Loucy (cell line): ENCODE measurements at regions not wholly inside any gene's neighbourhood (a gene's known extent, or its start where the extent isn't known, plus 50 kb on each side); places are given as distances from the start of the nearest gene placed in this dataset.

Experiments
- H2AFZ ChIP-seq: fragments of 200-600 bp; sonication (generic); 2 replicates; pipeline ENCODE4 v1.6.0; 2016; ENCODE audit warnings: antibody characterized with exemption, mild to moderate bottlenecking, low read length, moderate library complexity
- H3F3A ChIP-seq: fragments of 200-600 bp; 2 replicates; pipeline ENCODE4 v1.6.0; 2016; ENCODE audit warnings: antibody characterized with exemption, low read depth, mild to moderate bottlenecking
- H3K27me3 ChIP-seq: fragments of 200-600 bp; sonication (generic); 2 replicates; pipeline ENCODE4 v1.6.1; 2014; ENCODE audit warnings: low read length, mild to moderate bottlenecking; ENCODE audit not compliant: insufficient read depth, poor library complexity, severe bottlenecking
- H3K36me3 ChIP-seq: fragments of 200-600 bp; sonication (generic); 2 replicates; pipeline ENCODE4 v1.6.1; 2016; ENCODE audit warnings: low read length; ENCODE audit not compliant: insufficient read depth
- H3K4me1 ChIP-seq: fragments of 200-600 bp; sonication (generic); 2 replicates; pipeline ENCODE4 v1.5.1; 2014; ENCODE audit warnings: low read length, mild to moderate bottlenecking; ENCODE audit not compliant: insufficient read depth, poor library complexity, severe bottlenecking
- H3K4me2 ChIP-seq: fragments of 200-600 bp; sonication (generic); 2 replicates; pipeline ENCODE4 v1.6.0; 2014; ENCODE audit warnings: antibody characterized with exemption, low read length, low read depth, mild to moderate bottlenecking; ENCODE audit not compliant: poor library complexity, severe bottlenecking
- H3K4me3 ChIP-seq: fragments of 200-600 bp; sonication (generic); 2 replicates; pipeline ENCODE4 v1.5.1; 2014; ENCODE audit warnings: low read length, mild to moderate bottlenecking, mixed read lengths; ENCODE audit not compliant: poor library complexity, severe bottlenecking
- H3K79me2 ChIP-seq: fragments of 200-600 bp; sonication (generic); 2 replicates; pipeline ENCODE4 v1.6.1; 2014; ENCODE audit warnings: low read length; ENCODE audit not compliant: insufficient read depth
- H3K9ac ChIP-seq: fragments of 200-600 bp; sonication (generic); 2 replicates; pipeline ENCODE4 v1.6.0; 2014; ENCODE audit warnings: mild to moderate bottlenecking, low read depth, low read length, moderate library complexity; ENCODE audit not compliant: poor library complexity, severe bottlenecking
- H3K9me2 ChIP-seq: fragments of 200-600 bp; sonication (generic); replicated peaks from 2 replicates; pipeline ENCODE4 v1.6.1; 2016; ENCODE audit warnings: low read depth, low read length, mixed read lengths
- H3K9me3 ChIP-seq: fragments of 200-600 bp; sonication (generic); 2 replicates; pipeline ENCODE4 v1.6.1; 2014; ENCODE audit warnings: mild to moderate bottlenecking, antibody characterized with exemption, low read length, low read depth; ENCODE audit not compliant: insufficient read depth
- H4K20me1 ChIP-seq: fragments of 200-600 bp; sonication (generic); 2 replicates; pipeline ENCODE4 v1.6.0; 2014; ENCODE audit warnings: antibody characterized with exemption, low read length, mild to moderate bottlenecking; ENCODE audit not compliant: insufficient read depth, poor library complexity, severe bottlenecking
- CTCF ChIP-seq: fragments of 200-600 bp; sonication (generic); conservative IDR thresholded peaks from 2 replicates; pipeline ENCODE4 v1.5.1; 2014; ENCODE audit warnings: mild to moderate bottlenecking, antibody characterized with exemption, low read length
- EZH2phosphoT487 ChIP-seq: fragments of 200-600 bp; IDR thresholded peaks from 2 replicates; pipeline ENCODE4 v1.6.1; 2018; ENCODE audit warnings: antibody characterized with exemption, mild to moderate bottlenecking, moderate library complexity, borderline replicate concordance

GRCh38 chr13:30113551-30113950 is 193.8 kb downstream of the KATNAL1 start:
- peaks cover 21% of the 10 kb centered on the region for H3K4me1 ChIP-seq
- no peak overlapping the region for H2AFZ ChIP-seq
- TF ChIP-seq EZH2phosphoT487 = no peak
- no peak for TF ChIP-seq CTCF
- no peaks in the 10 kb centered on the region for H3K9me2 ChIP-seq
- H3K4me3 ChIP-seq = no peak overlapping the region
- H3F3A ChIP-seq = no peaks in the 10 kb centered on the region
- no peaks in the 10 kb centered on the region for H3K36me3 ChIP-seq
- no peaks in the 10 kb centered on the region for H3K27me3 ChIP-seq
- H3K9me3 ChIP-seq = no peaks in the 10 kb centered on the region
- H4K20me1 ChIP-seq = no peaks in the 10 kb centered on the region
- no peak overlapping the region for H3K9ac ChIP-seq
- no peaks in the 10 kb centered on the region for H3K79me2 ChIP-seq
- peak overlapping the region; percentile 83 for H3K4me2 ChIP-seq

- Histone ChIP-seq H3F3A (no peaks in the 10 kb centered on the region), H3K36me3 (no peaks in the 10 kb centered on the region), H3K4me3 (peak overlapping the region; percentile 65), H4K20me1 (no peaks in the 10 kb centered on the region), H3K4me2 (peak overlapping the region; percentile 69), H3K9me3 (no peaks in the 10 kb centered on the region), H3K27me3 (no peaks in the 10 kb centered on the region), H3K79me2 (no peaks in the 10 kb centered on the region), H2AFZ (peak overlapping the region; percentile 90), H3K9ac (peak overlapping the region; percentile 31), H3K9me2 (no peaks in the 10 kb centered on the region), H3K4me1 (peaks cover 13% of the 10 kb centered on the region)
- TF ChIP-seq CTCF = peak; percentile 100
- no peak for TF ChIP-seq EZH2phosphoT487
Observed at GRCh38 chr13:30112602-30113435, 194.5 kb downstream of the KATNAL1 start.

- H3K4me2 ChIP-seq = no peak overlapping the region
- TF ChIP-seq EZH2phosphoT487 (no peak), CTCF (peak; percentile 50)
- no peaks in the 10 kb centered on the region for H3K9me3 ChIP-seq
Observed at GRCh38 chr13:30111810-30112209, 195.5 kb downstream of the KATNAL1 start.

More at GRCh38 chr13:30111810-30112209, 195.5 kb downstream of the KATNAL1 start:
- no peaks in the 10 kb centered on the region for H3K27me3 ChIP-seq
- no peaks in the 10 kb centered on the region for H3K36me3 ChIP-seq
- peaks cover 12% of the 10 kb centered on the region for H3K4me1 ChIP-seq
- H3K4me3 ChIP-seq = no peak overlapping the region
- no peak overlapping the region for H3K9ac ChIP-seq
- H3F3A ChIP-seq = no peaks in the 10 kb centered on the region
- H2AFZ ChIP-seq = no peak overlapping the region
- no peaks in the 10 kb centered on the region for H4K20me1 ChIP-seq
- H3K9me2 ChIP-seq = no peaks in the 10 kb centered on the region
- no peaks in the 10 kb centered on the region for H3K79me2 ChIP-seq
